ENCODE measurements at regions not wholly inside any gene's neighbourhood (a gene's known extent, or its start where the extent isn't known, plus 50 kb on each side); places are given as distances from the start of the nearest gene placed in this dataset.

DNA sequence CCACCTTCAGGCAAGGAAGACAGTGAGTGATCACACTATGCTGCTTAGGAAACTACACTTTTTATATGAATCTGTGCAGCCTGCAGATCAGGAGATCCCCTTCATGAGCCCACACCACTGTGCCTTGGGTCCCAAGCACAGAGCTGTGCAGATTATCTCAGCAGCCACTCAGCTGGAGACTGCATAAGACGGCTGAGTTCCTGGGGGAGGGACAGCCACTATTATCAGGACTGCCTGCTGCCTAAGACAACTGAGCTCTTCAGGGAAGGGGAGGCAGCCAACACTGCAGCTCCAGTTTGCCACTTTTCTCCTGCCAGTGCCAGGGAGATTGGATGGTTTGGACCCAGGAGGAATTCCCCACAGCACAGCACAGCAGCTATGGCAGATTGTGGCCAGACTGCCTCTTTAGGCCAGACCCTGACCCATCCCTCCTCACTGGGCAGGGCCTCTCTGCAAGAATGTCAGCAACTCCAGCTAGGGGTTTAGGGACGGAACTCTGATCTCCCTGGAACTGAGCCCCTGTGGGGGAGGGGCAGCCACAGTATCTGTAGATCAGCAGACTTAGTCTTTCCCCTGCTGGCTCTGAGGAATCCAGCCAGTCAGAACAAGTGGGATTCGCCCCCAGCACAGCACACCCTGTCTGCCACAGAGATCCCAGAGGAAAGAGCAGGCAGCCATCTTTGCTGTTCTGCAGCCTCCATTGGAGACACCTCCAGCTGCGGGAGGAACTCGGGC lies 141.3 kb downstream of the KLHL28 start:
- FAIRE-seq: no peak
- DNase-seq (ENCODE audit: insufficient read length): no peak
- no peak for TF ChIP-seq POLR2AphosphoS5 (IDR thresholded peaks at IDR 0.05; ENCODE audit: low read depth, low read length)
- no peak for TF ChIP-seq TAF1 (IDR thresholded peaks at IDR 0.05; ENCODE audit: borderline replicate concordance, low read depth, low read length)
- no peak for TF ChIP-seq POLR2A (IDR thresholded peaks at IDR 0.05; ENCODE audit: low read depth, low read length)

GRCh38 chr14:44814196-44814595 lies 147.6 kb downstream of the KLHL28 start:
- FAIRE-seq: no peak

DNA sequence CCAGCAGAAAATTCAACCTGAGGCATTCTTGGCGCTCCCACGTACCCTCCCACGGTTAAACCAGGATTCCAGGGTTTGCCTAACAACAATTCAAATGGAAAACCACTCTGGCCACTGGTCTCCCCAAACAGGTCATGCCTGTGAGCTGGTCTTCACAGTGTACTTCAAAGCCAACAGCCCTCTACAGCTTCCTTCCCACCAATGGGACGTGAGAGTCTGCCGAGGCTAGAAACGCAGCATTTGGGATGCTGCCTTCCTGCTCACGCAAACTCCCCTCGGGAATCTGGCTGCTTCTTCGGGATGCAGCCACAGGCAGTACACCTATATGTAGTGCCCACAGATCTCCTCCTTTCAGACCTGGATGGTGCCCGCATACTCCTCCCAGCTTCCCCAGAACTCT lies 149.1 kb downstream of the KLHL28 start:
- DNase-seq (ENCODE audit: insufficient read length): no peak
- no peak for FAIRE-seq
- TF ChIP-seq POLR2A (IDR thresholded peaks at IDR 0.05; ENCODE audit: low read depth, low read length) (no peak), TAF1 (IDR thresholded peaks at IDR 0.05; ENCODE audit: borderline replicate concordance, low read depth, low read length) (no peak), POLR2AphosphoS5 (IDR thresholded peaks at IDR 0.05; ENCODE audit: low read depth, low read length) (no peak)

More at GRCh38 chr14:44814196-44814595, 147.6 kb downstream of the KLHL28 start:
- DNase-seq (ENCODE audit: insufficient read length): no peak
- TF ChIP-seq POLR2AphosphoS5 (IDR thresholded peaks at IDR 0.05; ENCODE audit: low read depth, low read length) (no peak), POLR2A (IDR thresholded peaks at IDR 0.05; ENCODE audit: low read depth, low read length) (no peak), TAF1 (IDR thresholded peaks at IDR 0.05; ENCODE audit: borderline replicate concordance, low read depth, low read length) (no peak)

DNA sequence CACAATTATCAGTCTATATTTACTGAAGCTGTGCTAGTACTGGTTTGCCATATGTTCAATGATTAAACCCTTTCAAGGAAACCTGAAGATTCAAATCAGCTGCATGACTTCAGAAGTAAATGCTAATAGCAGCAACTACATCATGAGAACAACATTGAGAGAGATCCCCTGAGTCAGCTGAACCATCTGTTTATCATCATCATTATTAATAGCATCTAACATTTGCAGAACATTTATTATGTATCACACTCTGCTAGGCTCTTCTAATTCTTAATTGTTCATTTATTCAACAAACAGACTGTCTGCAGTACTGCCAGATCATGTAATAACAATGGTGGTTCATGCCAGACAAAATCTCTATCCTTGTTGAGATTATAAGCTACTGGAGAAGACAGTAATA lies 157.4 kb downstream of the KLHL28 start:
- no peak for DNase-seq (ENCODE audit: insufficient read length)
- no peak for TF ChIP-seq POLR2AphosphoS5 (IDR thresholded peaks at IDR 0.05; ENCODE audit: low read depth, low read length)
- no peak for TF ChIP-seq TAF1 (IDR thresholded peaks at IDR 0.05; ENCODE audit: borderline replicate concordance, low read depth, low read length)
- no peak for TF ChIP-seq POLR2A (IDR thresholded peaks at IDR 0.05; ENCODE audit: low read depth, low read length)
- FAIRE-seq: no peak

DNA sequence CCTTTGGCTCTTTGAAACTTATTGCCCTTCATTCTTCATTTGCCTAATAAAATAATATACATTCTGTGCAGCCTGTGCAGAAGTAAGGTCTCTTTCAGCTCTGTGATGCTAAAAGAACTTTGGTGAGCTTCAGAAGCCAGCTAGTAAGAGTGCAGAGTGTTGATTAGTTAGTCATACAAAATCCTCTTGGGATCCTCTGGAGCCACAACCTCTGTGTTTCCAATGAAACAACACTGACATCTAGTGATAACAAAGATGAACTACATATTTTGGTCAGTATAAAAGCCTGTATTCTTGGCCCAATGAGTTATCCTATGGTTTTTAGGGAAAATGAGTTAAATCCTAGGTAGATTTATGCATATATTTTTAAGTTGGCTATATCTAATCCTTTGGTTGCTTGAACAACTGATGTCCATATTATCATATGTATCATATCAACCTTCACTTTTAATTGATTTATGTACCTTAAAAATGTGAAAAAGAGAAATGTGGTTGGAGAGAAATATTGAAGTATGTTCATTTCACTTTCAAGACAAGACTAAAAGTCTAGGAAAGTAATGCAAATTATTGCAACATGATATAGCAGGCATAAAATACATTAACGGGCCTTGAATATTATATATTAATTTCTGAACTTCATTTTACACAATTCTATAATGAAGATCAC lies 158.4 kb downstream of the KLHL28 start:
- peak; percentile 17 for FAIRE-seq
- TF ChIP-seq POLR2A (IDR thresholded peaks at IDR 0.05; ENCODE audit: low read depth, low read length) (no peak), TAF1 (IDR thresholded peaks at IDR 0.05; ENCODE audit: borderline replicate concordance, low read depth, low read length) (no peak), POLR2AphosphoS5 (IDR thresholded peaks at IDR 0.05; ENCODE audit: low read depth, low read length) (no peak)
- DNase-seq (ENCODE audit: insufficient read length): no peak

GRCh38 chr14:44798386-44799242 lies 163.1 kb downstream of the KLHL28 start:
- no peak for DNase-seq (ENCODE audit: insufficient read length)
- TF ChIP-seq POLR2A (IDR thresholded peaks at IDR 0.05; ENCODE audit: low read depth, low read length) (no peak), TAF1 (IDR thresholded peaks at IDR 0.05; ENCODE audit: borderline replicate concordance, low read depth, low read length) (no peak), POLR2AphosphoS5 (IDR thresholded peaks at IDR 0.05; ENCODE audit: low read depth, low read length) (no peak)
- FAIRE-seq: no peak

DNA sequence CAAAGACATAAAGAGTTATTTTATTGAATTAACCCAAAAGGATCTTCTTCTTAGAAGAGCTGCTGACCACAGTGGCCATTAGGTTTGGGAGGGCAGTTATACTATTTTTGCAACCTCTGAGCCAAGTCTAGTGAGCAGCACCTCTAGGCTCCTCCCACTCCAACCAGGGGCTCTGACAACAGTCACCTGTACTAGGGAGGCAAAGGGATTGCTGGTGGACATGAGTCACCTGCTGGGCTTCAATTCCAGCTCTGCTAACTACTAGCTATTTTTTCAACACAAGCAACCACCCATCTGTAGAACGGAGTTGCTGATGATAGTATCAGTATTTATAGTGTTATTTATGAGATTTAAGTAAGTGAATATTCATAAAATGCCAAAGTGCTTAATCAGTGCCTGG lies 166.0 kb downstream of the KLHL28 start:
- TF ChIP-seq TAF1 (IDR thresholded peaks at IDR 0.05; ENCODE audit: borderline replicate concordance, low read depth, low read length) (no peak), POLR2AphosphoS5 (IDR thresholded peaks at IDR 0.05; ENCODE audit: low read depth, low read length) (no peak), POLR2A (IDR thresholded peaks at IDR 0.05; ENCODE audit: low read depth, low read length) (no peak)
- FAIRE-seq: no peak
- DNase-seq (ENCODE audit: insufficient read length): no peak

GRCh38 chr14:44791730-44792129 lies 170.0 kb downstream of the KLHL28 start:
- DNase-seq (ENCODE audit: insufficient read length) (no peak), FAIRE-seq (no peak)
- TF ChIP-seq POLR2A (IDR thresholded peaks at IDR 0.05; ENCODE audit: low read depth, low read length): no peak
- TF ChIP-seq TAF1 (IDR thresholded peaks at IDR 0.05; ENCODE audit: borderline replicate concordance, low read depth, low read length): no peak
- no peak for TF ChIP-seq POLR2AphosphoS5 (IDR thresholded peaks at IDR 0.05; ENCODE audit: low read depth, low read length)

DNA sequence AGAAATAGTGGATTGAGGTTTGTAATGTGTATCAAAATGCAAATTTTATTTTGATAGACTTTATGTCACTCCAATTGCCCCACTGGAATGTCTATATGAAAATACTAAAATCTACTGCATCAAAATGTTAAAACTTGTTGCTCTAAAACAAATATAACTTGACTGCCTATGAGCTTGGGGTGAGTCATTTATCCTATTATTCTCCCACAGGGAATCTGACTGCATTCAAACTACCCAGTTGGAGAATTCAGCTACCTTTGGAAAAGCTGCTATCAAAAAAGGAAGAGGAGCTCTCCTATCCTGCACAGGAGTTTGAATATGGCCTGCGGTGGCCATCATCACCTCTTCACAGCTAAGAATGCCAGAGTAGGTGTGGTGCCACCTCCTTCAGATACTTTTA lies 173.1 kb downstream of the KLHL28 start:
- TF ChIP-seq POLR2A (IDR thresholded peaks at IDR 0.05; ENCODE audit: low read depth, low read length): no peak
- TF ChIP-seq TAF1 (IDR thresholded peaks at IDR 0.05; ENCODE audit: borderline replicate concordance, low read depth, low read length): no peak
- TF ChIP-seq POLR2AphosphoS5 (IDR thresholded peaks at IDR 0.05; ENCODE audit: low read depth, low read length): no peak
- DNase-seq (ENCODE audit: insufficient read length): no peak
- no peak for FAIRE-seq

DNA sequence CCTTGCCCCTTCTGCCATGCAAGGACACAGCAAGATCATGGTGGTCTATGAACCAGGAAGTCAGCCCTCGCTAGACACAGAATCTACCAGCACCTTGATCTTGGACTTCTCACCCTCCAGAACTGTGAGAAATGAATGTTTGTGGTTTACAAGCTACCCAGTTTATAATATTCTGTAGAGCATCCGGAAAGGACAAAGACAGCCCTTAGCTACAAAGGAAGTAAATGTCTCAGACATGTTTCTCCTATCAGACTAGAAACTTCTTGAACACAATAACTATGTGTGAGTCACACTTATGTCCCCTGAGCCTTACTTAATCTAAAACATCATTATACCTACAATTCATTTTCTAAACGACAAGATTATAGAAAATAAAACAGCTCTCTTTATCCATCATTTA lies 176.7 kb downstream of the KLHL28 start:
- TF ChIP-seq POLR2A (IDR thresholded peaks at IDR 0.05; ENCODE audit: low read depth, low read length) (no peak), TAF1 (IDR thresholded peaks at IDR 0.05; ENCODE audit: borderline replicate concordance, low read depth, low read length) (no peak), POLR2AphosphoS5 (IDR thresholded peaks at IDR 0.05; ENCODE audit: low read depth, low read length) (no peak)
- DNase-seq (ENCODE audit: insufficient read length) (no peak), FAIRE-seq (no peak)

DNA sequence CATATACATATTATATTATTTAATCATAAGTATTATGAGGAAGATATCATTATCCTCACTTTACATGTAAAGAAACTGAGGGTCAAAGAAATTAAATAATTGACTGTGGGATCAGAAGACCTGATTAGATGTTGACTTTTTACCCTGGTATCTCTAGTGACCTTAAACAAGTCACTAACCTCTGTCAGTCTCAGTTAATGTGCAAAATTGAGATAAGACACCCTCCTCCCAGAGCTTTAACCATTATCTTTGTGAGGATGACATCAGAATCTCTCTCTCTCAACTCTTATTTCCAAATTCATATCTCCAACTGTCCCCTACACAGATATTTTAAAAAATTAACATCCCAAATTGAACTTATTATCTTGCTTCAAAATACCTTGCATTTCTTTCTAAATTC lies 177.8 kb downstream of the KLHL28 start:
- no peak for TF ChIP-seq POLR2A (IDR thresholded peaks at IDR 0.05; ENCODE audit: low read depth, low read length)
- TF ChIP-seq POLR2AphosphoS5 (IDR thresholded peaks at IDR 0.05; ENCODE audit: low read depth, low read length): no peak
- no peak for TF ChIP-seq TAF1 (IDR thresholded peaks at IDR 0.05; ENCODE audit: borderline replicate concordance, low read depth, low read length)
- FAIRE-seq (no peak), DNase-seq (ENCODE audit: insufficient read length) (no peak)
